Calu3 (cell line): ENCODE measurements at regions not wholly inside any gene's neighbourhood (a gene's known extent, or its start where the extent isn't known, plus 50 kb on each side); places are given as distances from the start of the nearest gene placed in this dataset.

Source experiments
- BruUV-seq: library from RNA; stranded (reverse); fragments of 400-500 nt; replicated peaks from 2 replicates; lab custom pipeline; 2021; lab: Mats Ljungman, UMichigan
- CTCF ChIA-PET: fragments of 300-600 bp; sonication (Branson Sonifier 250); formaldehyde crosslinking; loops from one replicate; lab custom pipeline; 2022; ENCODE audit warnings: antibody characterized with exemption; lab: Charles Lee
- DNase-seq: peaks from one replicate; pipeline ENCODE4 v3.0.0; 2022
- H3K27ac Mint-ChIP-seq: one replicate; pipeline ENCODE4 v1.8.0; 2022; ENCODE audit warnings: mixed read lengths; ENCODE audit not compliant: unreplicated experiment
- H3K27me3 Mint-ChIP-seq: one replicate; pipeline ENCODE4 v1.8.0; 2022; ENCODE audit warnings: mixed read lengths; ENCODE audit not compliant: unreplicated experiment
- H3K36me3 Mint-ChIP-seq: one replicate; pipeline ENCODE4 v1.8.0; 2022; ENCODE audit warnings: mild to moderate bottlenecking, moderate library complexity, mixed read lengths; ENCODE audit not compliant: insufficient read depth, unreplicated experiment
- H3K4me1 Mint-ChIP-seq: one replicate; pipeline ENCODE4 v1.8.0; 2022; ENCODE audit warnings: mild to moderate bottlenecking, low read depth, mixed read lengths; ENCODE audit not compliant: unreplicated experiment
- H3K4me3 Mint-ChIP-seq: one replicate; pipeline ENCODE4 v1.8.0; 2022; ENCODE audit warnings: mild to moderate bottlenecking, low read depth, moderate library complexity, mixed read lengths; ENCODE audit not compliant: unreplicated experiment
- H3K9me3 Mint-ChIP-seq: one replicate; pipeline ENCODE4 v1.8.0; 2022; ENCODE audit warnings: low read depth, mixed read lengths; ENCODE audit not compliant: unreplicated experiment
- CTCF ChIP-seq: fragments of 200-600 bp; IDR thresholded peaks from one replicate; pipeline ENCODE4 v1.8.0; 2022; ENCODE audit warnings: antibody characterized with exemption; ENCODE audit not compliant: unreplicated experiment
- intact Hi-C: fragments of 100-400 bp; cut with micrococcal nuclease; formaldehyde crosslinking; loops from one replicate; pipeline ENCODE4 v1.10.0; 2022; ENCODE audit not compliant: unreplicated experiment

- BruUV-seq, result no TSS peak
- no peak for DNase-seq
- TF ChIP-seq CTCF, result no peak
- H3K36me3 Mint-ChIP-seq, result no peaks in the 10 kb centered on the region
- no peak overlapping the region for H3K27ac Mint-ChIP-seq
- no peaks in the 10 kb centered on the region for H3K9me3 Mint-ChIP-seq
- no peak overlapping the region for H3K4me3 Mint-ChIP-seq
- CTCF ChIA-PET, result no interaction called here
- H3K27me3 Mint-ChIP-seq, result no peaks in the 10 kb centered on the region
- H3K4me1 Mint-ChIP-seq, result peaks cover 17% of the 10 kb centered on the region
- intact Hi-C loops, result no loop called here
Measured at GRCh38 chr5:157956271-157956885, 97.4 kb upstream of the CLINT1 start.

- DNase-seq, result no peak
- intact Hi-C loops, result no loop called here
- peaks cover 17% of the 10 kb centered on the region for H3K4me1 Mint-ChIP-seq
- no peak overlapping the region for H3K4me3 Mint-ChIP-seq
- no peaks in the 10 kb centered on the region for H3K9me3 Mint-ChIP-seq
- no peak overlapping the region for H3K27ac Mint-ChIP-seq
- CTCF ChIA-PET, result interaction anchor here (0.9 kb wide), 1 partner anchor 100 kb away, joined by 3 read pairs; no protein-coding TSS in a partner anchor
- no TSS peak for BruUV-seq
- no peak for TF ChIP-seq CTCF
- H3K27me3 Mint-ChIP-seq, result no peaks in the 10 kb centered on the region
- no peaks in the 10 kb centered on the region for H3K36me3 Mint-ChIP-seq
Measured at GRCh38 chr5:157955541-157956172, 96.7 kb upstream of the CLINT1 start.

- Mint-ChIP-seq H3K36me3 (no peaks in the 10 kb centered on the region), H3K27ac (no peak overlapping the region), H3K4me3 (no peak overlapping the region), H3K4me1 (peaks cover 26% of the 10 kb centered on the region), H3K27me3 (no peaks in the 10 kb centered on the region), H3K9me3 (no peaks in the 10 kb centered on the region)
- CTCF ChIA-PET, result interaction anchor here (1.1 kb wide), 1 partner anchor 97 kb away, joined by 3 read pairs; no protein-coding TSS in a partner anchor
- no peak for TF ChIP-seq CTCF
- intact Hi-C loops, result no loop called here
- no TSS peak for BruUV-seq
- no peak for DNase-seq
Measured at GRCh38 chr5:157952374-157952685, 93.4 kb upstream of the CLINT1 start.

GRCh38 chr5:157951673-157952373, 92.9 kb upstream of the CLINT1 start:
- Mint-ChIP-seq H3K27ac (no peak overlapping the region), H3K36me3 (no peaks in the 10 kb centered on the region), H3K27me3 (no peaks in the 10 kb centered on the region), H3K4me3 (no peak overlapping the region), H3K9me3 (no peaks in the 10 kb centered on the region), H3K4me1 (peaks cover 26% of the 10 kb centered on the region)
- TF ChIP-seq CTCF, result no peak
- CTCF ChIA-PET, result interaction anchor here (0.6 to 1.1 kb wide), 2 partner anchors 9 to 96 kb away, joined by 3 to 5 read pairs; no protein-coding TSS in a partner anchor
- no peak for DNase-seq
- BruUV-seq, result no TSS peak
- intact Hi-C loops, result no loop called here
